ENCODE measurements at regions not wholly inside any gene's neighbourhood (a gene's known extent, or its start where the extent isn't known, plus 50 kb on each side); places are given as distances from the start of the nearest gene placed in this dataset.
"Not testable (repeated sequence)": the region's sequence is repeated elsewhere in the genome, so short reads cannot be mapped to it uniquely, and the experiment has no call there.

- TF ChIP-seq, protein P1, sequence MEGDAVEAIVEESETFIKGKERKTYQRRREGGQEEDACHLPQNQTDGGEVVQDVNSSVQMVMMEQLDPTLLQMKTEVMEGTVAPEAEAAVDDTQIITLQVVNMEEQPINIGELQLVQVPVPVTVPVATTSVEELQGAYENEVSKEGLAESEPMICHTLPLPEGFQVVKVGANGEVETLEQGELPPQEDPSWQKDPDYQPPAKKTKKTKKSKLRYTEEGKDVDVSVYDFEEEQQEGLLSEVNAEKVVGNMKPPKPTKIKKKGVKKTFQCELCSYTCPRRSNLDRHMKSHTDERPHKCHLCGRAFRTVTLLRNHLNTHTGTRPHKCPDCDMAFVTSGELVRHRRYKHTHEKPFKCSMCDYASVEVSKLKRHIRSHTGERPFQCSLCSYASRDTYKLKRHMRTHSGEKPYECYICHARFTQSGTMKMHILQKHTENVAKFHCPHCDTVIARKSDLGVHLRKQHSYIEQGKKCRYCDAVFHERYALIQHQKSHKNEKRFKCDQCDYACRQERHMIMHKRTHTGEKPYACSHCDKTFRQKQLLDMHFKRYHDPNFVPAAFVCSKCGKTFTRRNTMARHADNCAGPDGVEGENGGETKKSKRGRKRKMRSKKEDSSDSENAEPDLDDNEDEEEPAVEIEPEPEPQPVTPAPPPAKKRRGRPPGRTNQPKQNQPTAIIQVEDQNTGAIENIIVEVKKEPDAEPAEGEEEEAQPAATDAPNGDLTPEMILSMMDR (IDR thresholded peaks at IDR 0.05; ENCODE audit: insufficient read depth, low read depth, low read length): no peak
- H3K4me3 ChIP-seq (ENCODE audit: low read depth, low read length): no peak overlapping the region
- H3K36me3 ChIP-seq (ENCODE audit: control insufficient read depth, insufficient read depth, low read length): no peaks in the 10 kb centered on the region
- POLR2A ChIA-PET: no interaction called here
- H3K27me3 ChIP-seq (ENCODE audit: control insufficient read depth, insufficient read depth, low read length): no peaks in the 10 kb centered on the region
- CTCF ChIA-PET: no interaction called here
- DNase-seq (ENCODE audit: low read depth): no peak
Observed at GRCh38 chr10:20668985-20669384, 228.1 kb downstream of the NEBL start.

DNA sequence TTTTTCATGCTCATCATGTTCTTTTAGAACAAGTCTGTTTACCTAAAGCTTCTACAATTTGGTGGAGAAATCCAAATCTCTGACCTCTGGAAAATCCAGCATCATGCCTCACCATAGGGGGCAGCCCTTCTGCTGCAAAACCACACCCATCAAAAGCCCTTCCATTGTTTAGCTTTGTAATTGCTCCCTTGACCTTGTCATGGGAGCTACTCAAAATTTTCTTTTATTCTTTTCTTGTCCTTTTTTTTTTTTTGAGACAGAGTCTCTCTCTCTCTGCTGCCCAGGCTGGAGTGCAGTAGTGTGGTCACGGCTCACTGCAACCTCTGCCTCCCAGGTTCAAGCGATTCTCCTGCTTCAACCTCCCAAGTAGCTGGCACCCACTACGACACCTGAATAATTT, 234.4 kb downstream of the NEBL start:
- Histone ChIP-seq H3K4me3 (ENCODE audit: low read depth, low read length) (no peak overlapping the region), H3K27me3 (ENCODE audit: control insufficient read depth, insufficient read depth, low read length) (no peaks in the 10 kb centered on the region), H3K36me3 (ENCODE audit: control insufficient read depth, insufficient read depth, low read length) (no peaks in the 10 kb centered on the region)
- TF ChIP-seq, protein P1 (IDR thresholded peaks at IDR 0.05; ENCODE audit: insufficient read depth, low read depth, low read length): no peak
- DNase-seq (ENCODE audit: low read depth): no peak
- ChIA-PET POLR2A (no interaction called here), CTCF (no interaction called here)

DNA sequence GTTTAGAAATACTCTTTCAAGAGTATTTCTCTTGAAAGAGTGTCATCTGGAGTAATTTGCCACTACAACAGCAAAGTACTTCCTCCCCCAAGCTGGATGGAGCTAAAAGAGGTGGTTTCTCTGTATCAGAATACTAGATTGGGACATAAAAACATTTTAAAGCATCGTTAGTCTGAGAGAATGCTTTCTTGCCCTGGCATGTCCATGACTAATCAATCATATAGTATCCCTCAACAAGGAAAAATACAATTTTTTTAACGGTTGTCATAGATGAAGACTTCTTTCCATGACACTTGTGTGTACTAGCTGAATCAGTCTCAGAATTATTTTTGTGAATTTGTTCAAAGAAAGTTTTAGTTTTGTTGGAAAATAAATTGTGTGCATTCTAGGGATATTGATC, 237.9 kb downstream of the NEBL start:
- H3K36me3 ChIP-seq (ENCODE audit: control insufficient read depth, insufficient read depth, low read length): no peaks in the 10 kb centered on the region
- ChIA-PET CTCF (no interaction called here), POLR2A (no interaction called here)
- TF ChIP-seq, protein P1 (IDR thresholded peaks at IDR 0.05; ENCODE audit: insufficient read depth, low read depth, low read length): no peak
- no peak for DNase-seq (ENCODE audit: low read depth)
- no peaks in the 10 kb centered on the region for H3K27me3 ChIP-seq (ENCODE audit: control insufficient read depth, insufficient read depth, low read length)
- no peak overlapping the region for H3K4me3 ChIP-seq (ENCODE audit: low read depth, low read length)

GRCh38 chr10:20658158-20658557, 239.0 kb downstream of the NEBL start:
- H3K36me3 ChIP-seq (ENCODE audit: control insufficient read depth, insufficient read depth, low read length): no peaks in the 10 kb centered on the region
- no peak overlapping the region for H3K4me3 ChIP-seq (ENCODE audit: low read depth, low read length)
- ChIA-PET CTCF (no interaction called here), POLR2A (no interaction called here)
- TF ChIP-seq, protein P1 (IDR thresholded peaks at IDR 0.05; ENCODE audit: insufficient read depth, low read depth, low read length): no peak
- DNase-seq (ENCODE audit: low read depth): no peak
- H3K27me3 ChIP-seq (ENCODE audit: control insufficient read depth, insufficient read depth, low read length): no peaks in the 10 kb centered on the region

GRCh38 chr10:20656886-20657285, 240.2 kb downstream of the NEBL start:
- no peaks in the 10 kb centered on the region for H3K27me3 ChIP-seq (ENCODE audit: control insufficient read depth, insufficient read depth, low read length)
- POLR2A ChIA-PET: no interaction called here
- TF ChIP-seq, protein P1 (IDR thresholded peaks at IDR 0.05; ENCODE audit: insufficient read depth, low read depth, low read length): no peak
- no peaks in the 10 kb centered on the region for H3K36me3 ChIP-seq (ENCODE audit: control insufficient read depth, insufficient read depth, low read length)
- no peak for DNase-seq (ENCODE audit: low read depth)
- H3K4me3 ChIP-seq (ENCODE audit: low read depth, low read length): no peak overlapping the region
- CTCF ChIA-PET: interaction anchor here (0.8 kb wide), 1 partner anchor 61 kb away, joined by 3 read pairs; no protein-coding TSS in a partner anchor

- POLR2A ChIA-PET; DNase-seq (ENCODE audit: low read depth); H3K27me3 ChIP-seq (ENCODE audit: control insufficient read depth, insufficient read depth, low read length); H3K36me3 ChIP-seq (ENCODE audit: control insufficient read depth, insufficient read depth, low read length); H3K4me3 ChIP-seq (ENCODE audit: low read depth, low read length): not testable (repeated sequence)
- CTCF ChIA-PET: interaction anchor here (1.5 kb wide), 1 partner anchor 13 kb away, joined by 3 read pairs; no protein-coding TSS in a partner anchor
Observed at GRCh38 chr10:20652424-20652823, 244.7 kb downstream of the NEBL start.
